HG03103 (cell line): ENCODE measurements at regions not wholly inside any gene's neighbourhood (a gene's known extent, or its start where the extent isn't known, plus 50 kb on each side); places are given as distances from the start of the nearest gene placed in this dataset.
"Not testable (repeated sequence)": the region's sequence is repeated elsewhere in the genome, so short reads cannot be mapped to it uniquely, and the experiment has no call there.

ENCODE experiments used
- ATAC-seq: cut with Tn5 transposase; IDR thresholded peaks from one replicate; pipeline ENCODE4 v1.9.1; 2021; ENCODE audit warnings: low read depth; ENCODE audit not compliant: unreplicated experiment

- ATAC-seq = no peak
Observed at GRCh38 chr5:147075187-147075586, 159.6 kb upstream of the STK32A start.

DNA sequence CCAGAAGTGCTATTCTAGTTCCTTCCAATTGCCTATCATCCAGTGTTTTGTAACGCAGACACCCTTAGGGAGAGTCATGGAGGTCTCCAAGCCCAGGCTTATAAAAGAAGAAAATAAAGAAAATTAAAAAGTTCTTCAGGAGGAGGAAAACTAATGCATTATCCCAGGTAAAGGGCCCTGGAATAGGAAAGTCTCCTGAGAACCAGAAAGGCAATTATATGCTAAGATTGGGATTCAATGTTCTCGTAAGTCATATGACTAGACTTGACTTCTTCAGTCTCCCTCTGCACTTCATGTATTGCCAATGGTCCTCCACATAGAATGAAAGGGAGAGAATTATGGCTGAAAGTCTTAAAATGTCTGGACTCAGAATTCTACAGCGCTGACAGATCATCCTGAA lies 154.4 kb upstream of the STK32A start:
- no peak for ATAC-seq

DNA sequence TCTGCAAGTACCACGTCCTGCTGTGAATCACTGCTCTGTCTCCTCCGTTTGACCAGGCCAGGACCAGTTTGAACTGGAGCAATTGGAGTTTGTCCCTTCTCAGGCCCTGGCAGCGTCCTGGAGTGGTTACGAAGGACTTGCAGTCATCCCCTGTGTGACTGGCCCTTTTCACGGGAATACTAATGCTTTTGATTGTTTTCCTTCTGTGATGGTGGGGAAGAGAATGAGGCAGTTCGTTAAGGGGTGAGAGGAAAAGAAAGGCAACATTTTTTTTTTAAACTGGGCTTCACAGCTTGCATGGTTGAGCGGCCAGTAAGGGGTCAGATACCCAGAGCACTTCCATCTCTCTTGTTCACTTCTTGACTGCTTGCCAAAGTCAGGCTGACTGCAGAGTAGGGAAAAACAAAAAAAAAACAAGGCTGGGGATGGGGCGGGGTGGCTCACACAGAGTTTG lies 153.5 kb upstream of the STK32A start:
- ATAC-seq = no peak

DNA sequence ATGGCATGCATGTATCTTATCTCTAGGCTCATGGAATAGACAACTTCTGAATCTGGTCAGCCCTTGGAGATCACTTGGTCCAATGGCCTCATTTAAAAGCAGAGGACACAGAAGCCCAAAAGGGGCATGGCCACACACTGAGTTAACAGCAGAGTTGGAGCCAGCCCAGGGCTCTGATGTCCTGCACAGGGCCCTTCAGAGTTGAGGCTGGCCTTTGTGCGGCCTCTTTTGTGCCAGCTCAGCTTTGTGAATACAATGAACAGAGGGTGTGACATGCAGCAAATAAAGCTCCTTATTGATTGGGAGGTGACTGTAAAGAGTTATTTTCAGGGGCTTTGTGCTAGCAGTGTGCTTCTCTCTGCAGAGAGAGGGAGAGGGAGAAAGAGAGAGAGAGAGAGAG lies 150.1 kb upstream of the STK32A start:
- no peak for ATAC-seq

- no peak for ATAC-seq
Observed at GRCh38 chr5:147085409-147085808, 149.4 kb upstream of the STK32A start.

DNA sequence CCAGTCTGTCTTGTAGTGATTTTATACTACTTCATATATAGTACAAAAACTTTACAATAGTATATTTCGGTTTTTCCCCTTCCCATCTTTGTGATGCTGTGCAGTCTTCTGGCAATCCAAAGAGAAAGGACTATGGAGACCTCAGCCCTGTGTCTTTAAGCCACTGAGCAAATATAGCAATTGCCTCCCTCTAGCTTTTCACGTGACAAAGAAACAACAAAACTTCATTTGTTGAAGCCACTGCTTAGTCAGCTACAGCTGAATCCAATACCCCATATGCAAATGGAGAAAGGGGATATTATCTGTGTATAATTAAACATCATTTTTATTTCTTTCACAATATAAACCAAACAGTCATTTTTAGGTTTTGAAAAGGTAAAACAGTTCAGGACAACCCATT lies 142.8 kb upstream of the STK32A start:
- ATAC-seq = no peak

GRCh38 chr5:147093138-147093537 lies 141.7 kb upstream of the STK32A start:
- ATAC-seq = no peak

- no peak for ATAC-seq
Observed at GRCh38 chr5:147095740-147096139, 139.1 kb upstream of the STK32A start.

GRCh38 chr5:147098233-147098790 lies 136.5 kb upstream of the STK32A start:
- peak; percentile 53 for ATAC-seq

DNA sequence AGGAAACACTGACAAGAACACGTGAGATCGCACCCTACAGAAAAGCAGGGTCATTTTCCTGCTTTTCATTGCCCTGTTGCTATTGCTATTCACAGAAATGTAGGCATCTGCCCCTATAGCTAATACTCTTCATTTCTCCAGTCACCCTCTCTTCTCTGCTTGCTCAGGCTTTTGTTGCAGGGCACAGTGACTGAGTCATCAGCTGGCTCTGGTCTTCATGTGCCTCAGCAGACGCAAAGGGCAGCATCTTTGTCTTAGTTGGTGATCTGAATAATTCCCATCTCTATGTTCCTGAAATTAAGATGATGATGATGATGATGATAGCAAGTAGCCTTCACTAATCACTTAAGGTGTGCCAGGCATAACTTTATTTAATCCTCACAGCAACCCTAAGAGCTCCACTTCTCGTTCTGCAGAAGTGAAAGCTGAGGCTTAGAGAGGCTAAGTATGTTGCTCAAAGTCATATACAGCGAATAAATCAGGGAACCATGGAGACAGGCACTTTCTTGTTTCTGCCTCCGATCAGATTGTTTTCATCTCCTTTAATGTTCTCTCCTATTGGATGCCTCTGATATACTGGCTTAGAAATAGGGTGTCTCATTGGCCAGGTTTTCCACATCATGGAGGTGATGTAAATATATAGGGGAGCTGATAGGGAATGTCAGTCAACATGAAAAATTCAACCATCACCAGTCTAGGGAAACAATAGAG lies 133.0 kb upstream of the STK32A start:
- ATAC-seq = no peak

GRCh38 chr5:147112899-147113298 lies 121.9 kb upstream of the STK32A start:
- no peak for ATAC-seq

DNA sequence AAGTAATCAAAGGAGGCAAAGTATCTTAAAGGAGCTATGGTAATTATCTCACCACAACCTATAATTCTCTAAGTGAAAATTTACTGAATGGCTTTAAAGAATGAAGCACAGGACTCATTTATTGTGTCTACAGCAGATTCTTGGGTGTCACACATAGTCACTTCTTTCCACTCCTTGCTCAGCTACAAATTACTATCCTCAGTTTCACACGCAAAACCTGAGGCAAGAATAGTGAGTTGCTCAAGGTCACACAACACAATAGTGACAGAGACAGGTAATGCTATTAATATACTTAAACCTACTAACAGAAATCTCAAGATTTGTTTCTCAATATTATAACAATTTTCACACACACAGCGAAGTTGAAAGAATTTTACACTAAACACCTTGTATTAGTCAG lies 120.9 kb upstream of the STK32A start:
- no peak for ATAC-seq

DNA sequence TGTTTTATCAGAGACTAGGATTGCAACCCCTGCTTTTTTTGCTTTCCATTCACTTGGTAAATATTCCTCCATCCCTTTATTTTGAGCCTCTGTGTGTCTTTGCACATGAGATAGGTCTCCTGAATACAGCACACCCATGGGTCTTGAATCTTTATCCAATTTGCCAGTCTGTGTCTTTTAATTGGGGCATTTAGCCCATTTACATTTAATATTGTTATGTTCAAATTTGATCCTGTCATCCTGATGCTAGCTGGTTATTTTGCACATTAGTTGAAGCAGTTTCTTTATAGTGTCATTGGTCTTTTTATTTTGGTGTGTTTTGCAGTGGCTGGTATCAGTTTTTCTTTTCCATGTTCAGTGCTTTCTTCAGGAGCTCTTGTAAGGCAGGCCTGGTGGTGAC lies 95.1 kb upstream of the STK32A start:
- ATAC-seq = not testable (repeated sequence)

DNA sequence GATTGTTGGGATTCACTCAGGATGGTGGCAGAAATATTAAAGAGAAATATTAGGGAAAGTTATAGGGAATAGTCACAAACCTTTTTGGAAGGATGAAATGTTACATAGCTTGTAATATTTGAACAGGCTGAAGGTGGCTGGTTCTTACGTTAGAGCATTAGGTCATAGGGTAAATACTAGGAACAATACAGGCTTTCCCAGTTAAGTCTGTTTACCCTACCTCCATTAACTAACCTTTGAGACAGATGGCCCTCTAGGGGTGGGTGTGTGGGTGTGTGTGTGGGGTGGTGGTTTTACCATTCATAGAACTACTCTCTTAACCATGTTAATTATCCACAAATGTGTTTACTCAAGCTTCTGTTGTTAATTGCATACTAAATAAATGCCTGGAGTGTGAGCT lies 94.3 kb upstream of the STK32A start:
- ATAC-seq = no peak

DNA sequence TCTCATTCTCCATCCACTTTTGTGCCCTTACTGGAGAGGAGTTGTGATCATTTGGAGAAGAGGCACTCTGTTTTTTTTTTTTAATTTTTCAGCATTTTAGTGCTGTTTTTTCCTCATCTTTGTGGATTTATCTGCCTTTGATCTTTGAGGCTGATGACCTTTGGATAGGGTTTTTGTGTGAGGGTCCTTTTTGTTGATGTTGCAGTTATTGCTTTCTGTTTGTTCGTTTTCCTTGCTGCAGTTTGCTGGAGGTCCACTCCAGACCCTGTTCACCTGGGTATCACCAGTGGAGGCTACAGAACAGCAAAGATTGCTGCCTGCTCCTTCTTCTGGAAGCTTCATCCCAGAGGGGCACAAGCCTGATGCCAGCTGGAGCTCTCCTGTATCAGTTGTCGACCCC lies 93.2 kb upstream of the STK32A start:
- not testable (repeated sequence) for ATAC-seq

DNA sequence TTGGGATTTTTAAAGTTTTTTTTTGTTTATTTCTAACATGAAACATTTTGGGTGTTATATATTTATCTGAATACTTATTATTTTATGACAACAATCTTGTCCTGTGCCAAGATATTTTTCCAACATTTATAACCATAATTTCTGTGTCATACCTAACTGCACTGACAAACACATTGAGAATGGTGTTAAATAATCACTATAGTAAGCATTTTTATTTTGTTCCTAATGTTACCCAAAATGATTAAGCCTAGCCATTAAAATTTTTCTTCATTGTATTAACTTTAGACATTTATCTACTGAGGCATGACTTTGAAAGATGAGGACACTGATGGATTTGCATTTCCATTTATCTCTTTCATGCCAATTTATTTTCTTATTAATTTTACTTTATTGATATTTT lies 91.6 kb upstream of the STK32A start:
- ATAC-seq = no peak

- ATAC-seq = no peak
Observed at GRCh38 chr5:147145328-147145727, 89.5 kb upstream of the STK32A start.

- ATAC-seq = no peak
Observed at GRCh38 chr5:147148715-147149114, 86.1 kb upstream of the STK32A start.

GRCh38 chr5:147152086-147152485 lies 82.7 kb upstream of the STK32A start:
- ATAC-seq = no peak

DNA sequence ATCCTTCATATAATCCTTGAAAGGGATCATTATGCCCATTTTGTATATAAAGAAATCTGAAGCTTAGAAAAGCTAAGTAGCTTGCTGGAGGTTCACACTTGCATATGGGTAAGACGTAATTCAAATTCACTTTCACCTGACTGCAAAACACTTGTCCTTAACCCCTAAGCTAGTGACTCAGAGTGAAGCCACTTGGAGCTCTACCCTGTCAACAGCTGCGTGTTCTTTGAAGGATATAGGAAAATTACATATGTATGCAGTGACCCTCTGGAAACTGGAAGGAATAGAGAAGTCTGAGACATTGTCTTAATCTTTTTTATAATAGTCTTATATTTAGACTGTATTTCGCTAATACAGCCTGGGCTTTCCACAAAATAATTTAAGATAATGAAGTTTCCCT lies 80.0 kb upstream of the STK32A start:
- ATAC-seq = no peak

DNA sequence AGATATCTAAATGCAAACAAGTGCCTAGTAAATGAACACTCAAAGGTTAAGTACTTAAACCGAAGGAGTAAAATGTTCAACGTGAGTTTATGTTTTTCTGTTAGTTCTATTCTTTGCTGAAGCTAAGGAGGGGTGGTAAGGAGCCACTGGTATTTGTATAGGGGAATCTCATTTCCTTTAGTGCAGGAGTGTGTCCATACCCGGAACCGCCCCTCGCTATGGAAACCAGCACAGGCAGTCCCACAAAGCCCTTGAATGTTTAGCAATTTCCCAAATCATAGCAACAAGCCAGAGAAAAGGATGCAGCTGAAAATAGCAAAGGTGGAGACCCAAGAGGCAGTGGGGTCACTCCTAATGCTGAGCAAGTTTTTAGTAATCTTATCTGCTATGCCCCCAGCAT lies 78.8 kb upstream of the STK32A start:
- ATAC-seq = no peak

DNA sequence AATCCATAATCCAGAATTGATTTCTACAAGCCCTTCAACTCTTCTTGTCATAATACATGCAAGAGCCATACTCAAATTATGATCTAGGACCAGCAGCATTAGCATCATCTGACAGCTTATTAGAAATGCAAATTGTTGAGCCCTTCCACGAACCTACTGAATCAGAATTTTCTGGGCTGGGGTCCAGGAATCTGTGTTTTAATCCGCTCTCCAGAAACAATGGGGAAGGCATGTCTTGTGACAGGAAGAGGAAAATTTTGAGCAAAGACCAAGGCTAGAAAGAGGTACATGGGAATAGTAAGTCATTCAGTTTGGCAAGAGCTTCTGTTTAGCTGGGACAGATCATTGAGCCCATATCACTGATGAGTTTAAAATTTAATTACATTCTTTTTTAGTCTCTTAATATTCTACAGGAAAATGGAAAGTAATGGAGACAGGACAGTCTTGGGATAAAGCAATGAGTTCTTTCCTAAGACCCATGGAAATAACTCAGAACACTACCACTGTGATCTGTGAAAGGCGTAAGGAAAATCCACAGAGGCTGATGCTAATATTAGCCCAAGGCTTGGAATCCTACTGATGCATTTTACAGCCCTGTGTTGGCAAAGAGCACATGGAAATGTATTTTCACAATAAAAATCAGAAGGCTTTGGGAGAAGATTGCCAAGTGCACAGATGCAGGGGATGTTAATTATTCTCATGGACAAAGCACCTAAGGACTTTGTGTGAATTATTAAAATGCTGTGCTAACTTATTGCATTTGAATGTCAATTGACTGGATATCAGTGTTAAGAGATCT lies 73.7 kb upstream of the STK32A start:
- no peak for ATAC-seq
